ENCODE measurements at regions not wholly inside any gene's neighbourhood (a gene's known extent, or its start where the extent isn't known, plus 50 kb on each side); places are given as distances from the start of the nearest gene placed in this dataset.

DNA sequence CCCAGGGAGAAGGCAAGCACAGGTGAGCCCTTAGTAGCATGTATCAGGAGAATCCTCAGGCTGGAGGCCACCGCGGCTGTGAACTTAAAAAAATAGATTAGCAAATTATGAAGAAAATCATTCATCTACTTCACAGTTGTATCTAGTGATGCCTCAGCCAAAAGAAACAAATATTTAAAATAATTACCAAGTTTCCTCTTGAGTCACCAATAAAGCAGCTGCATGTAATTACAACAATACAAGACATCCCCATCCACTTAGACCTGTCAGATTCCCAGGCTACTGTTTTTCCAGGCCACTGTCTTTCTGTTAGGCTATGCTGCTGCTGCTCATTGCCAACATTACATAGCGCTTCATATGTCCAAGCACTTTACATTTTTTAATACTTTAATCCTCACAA, 54.6 kb upstream of the PHLPP1 start:
- TF ChIP-seq, protein P1, sequence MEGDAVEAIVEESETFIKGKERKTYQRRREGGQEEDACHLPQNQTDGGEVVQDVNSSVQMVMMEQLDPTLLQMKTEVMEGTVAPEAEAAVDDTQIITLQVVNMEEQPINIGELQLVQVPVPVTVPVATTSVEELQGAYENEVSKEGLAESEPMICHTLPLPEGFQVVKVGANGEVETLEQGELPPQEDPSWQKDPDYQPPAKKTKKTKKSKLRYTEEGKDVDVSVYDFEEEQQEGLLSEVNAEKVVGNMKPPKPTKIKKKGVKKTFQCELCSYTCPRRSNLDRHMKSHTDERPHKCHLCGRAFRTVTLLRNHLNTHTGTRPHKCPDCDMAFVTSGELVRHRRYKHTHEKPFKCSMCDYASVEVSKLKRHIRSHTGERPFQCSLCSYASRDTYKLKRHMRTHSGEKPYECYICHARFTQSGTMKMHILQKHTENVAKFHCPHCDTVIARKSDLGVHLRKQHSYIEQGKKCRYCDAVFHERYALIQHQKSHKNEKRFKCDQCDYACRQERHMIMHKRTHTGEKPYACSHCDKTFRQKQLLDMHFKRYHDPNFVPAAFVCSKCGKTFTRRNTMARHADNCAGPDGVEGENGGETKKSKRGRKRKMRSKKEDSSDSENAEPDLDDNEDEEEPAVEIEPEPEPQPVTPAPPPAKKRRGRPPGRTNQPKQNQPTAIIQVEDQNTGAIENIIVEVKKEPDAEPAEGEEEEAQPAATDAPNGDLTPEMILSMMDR (IDR thresholded peaks at IDR 0.05), result no peak
- TF ChIP-seq POLR2A (IDR thresholded peaks at IDR 0.05), result no peak
